SK-N-MC (cell line): ENCODE measurements at regions not wholly inside any gene's neighbourhood (a gene's known extent, or its start where the extent isn't known, plus 50 kb on each side); places are given as distances from the start of the nearest gene placed in this dataset.

Source experiments
- EZH2 ChIP-seq: fragments of 200-600 bp; sonication (generic); IDR thresholded peaks from one replicate; pipeline ENCODE4 v1.6.1; 2017; ENCODE audit warnings: antibody characterized with exemption
- POLR2AphosphoS5 ChIP-seq: IDR thresholded peaks from 2 replicates; pipeline ENCODE4 v1.6.1; 2012; ENCODE audit warnings: mild to moderate bottlenecking, low read depth, low read length, borderline replicate concordance

DNA sequence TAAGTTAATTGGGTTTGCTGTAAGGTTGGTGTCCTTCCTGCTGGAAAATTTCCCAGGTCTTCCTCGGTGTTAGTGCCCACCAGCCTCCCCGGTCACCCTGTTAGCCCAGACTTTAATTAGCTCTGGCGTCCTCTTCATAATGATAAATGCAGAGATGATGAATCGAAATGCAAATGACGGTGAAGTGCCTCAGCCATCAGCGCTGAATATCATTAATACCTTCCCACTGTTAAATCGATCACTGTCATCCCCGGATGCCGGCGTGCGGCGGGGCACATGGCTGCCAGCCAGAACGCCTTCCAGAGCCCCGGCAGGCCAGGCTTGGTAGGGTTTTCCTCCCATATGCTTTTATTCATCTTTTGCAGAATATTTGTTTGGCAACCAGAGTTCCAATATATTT, 204.5 kb downstream of the IRX2 start:
- TF ChIP-seq POLR2AphosphoS5 (no peak), EZH2 (no peak)
